Prostate gland (tissue), 2 donors: ENCODE measurements at regions not wholly inside any gene's neighbourhood (a gene's known extent, or its start where the extent isn't known, plus 50 kb on each side); places are given as distances from the start of the nearest gene placed in this dataset.

Source experiments
- POLR2A ChIP-seq: fragments of 450-650 bp; IDR thresholded peaks from one replicate; pipeline ENCODE4 v1.6.1; 2016; ENCODE audit warnings: antibody characterized with exemption, mild to moderate bottlenecking
- POLR2AphosphoS5 ChIP-seq: sonication (generic); formaldehyde crosslinking; IDR thresholded peaks from one replicate; pipeline ENCODE4 v1.6.1; 2017; ENCODE audit warnings: antibody characterized with exemption
- TF ChIP-seq, protein P1 (sequence below), 4 experiments: fragments of 200-600 bp in 2 of 4; fragments of 450-650 bp in 2 of 4; sonication (generic) in 2 of 4; IDR thresholded peaks; 1 replicate in 3 of 4; 2 replicates in 1 of 4; pipeline ENCODE4 v1.5.1; 2016 to 2019; ENCODE audit warnings: antibody characterized with exemption in 4 of 4, mild to moderate bottlenecking in 2 of 4, moderate library complexity in 2 of 4

DNA sequence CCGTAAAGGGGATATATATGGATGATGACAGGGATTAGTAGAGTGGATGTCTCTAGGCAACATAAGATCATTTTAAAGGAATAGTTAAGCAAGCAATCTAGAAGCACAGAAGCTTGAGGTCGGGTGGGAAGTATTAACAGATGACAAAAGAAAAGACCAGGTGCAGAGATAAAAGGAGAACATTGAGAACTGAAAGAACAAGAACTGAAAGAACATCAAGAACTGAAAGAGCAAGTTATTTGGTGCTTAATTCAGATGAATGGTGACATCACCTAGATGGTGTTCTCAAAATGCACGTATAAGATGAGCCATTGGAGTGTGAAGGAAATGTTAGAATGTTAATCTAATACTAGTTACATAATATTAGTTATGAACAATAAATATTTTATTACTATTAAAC lies 224.0 kb upstream of the PDE3A start:
- TF ChIP-seq, protein P1, sequence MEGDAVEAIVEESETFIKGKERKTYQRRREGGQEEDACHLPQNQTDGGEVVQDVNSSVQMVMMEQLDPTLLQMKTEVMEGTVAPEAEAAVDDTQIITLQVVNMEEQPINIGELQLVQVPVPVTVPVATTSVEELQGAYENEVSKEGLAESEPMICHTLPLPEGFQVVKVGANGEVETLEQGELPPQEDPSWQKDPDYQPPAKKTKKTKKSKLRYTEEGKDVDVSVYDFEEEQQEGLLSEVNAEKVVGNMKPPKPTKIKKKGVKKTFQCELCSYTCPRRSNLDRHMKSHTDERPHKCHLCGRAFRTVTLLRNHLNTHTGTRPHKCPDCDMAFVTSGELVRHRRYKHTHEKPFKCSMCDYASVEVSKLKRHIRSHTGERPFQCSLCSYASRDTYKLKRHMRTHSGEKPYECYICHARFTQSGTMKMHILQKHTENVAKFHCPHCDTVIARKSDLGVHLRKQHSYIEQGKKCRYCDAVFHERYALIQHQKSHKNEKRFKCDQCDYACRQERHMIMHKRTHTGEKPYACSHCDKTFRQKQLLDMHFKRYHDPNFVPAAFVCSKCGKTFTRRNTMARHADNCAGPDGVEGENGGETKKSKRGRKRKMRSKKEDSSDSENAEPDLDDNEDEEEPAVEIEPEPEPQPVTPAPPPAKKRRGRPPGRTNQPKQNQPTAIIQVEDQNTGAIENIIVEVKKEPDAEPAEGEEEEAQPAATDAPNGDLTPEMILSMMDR (IDR thresholded peaks at IDR 0.05), result no peak
- TF ChIP-seq POLR2A (no peak), POLR2AphosphoS5 (no peak)
